ENCODE measurements at regions not wholly inside any gene's neighbourhood (a gene's known extent, or its start where the extent isn't known, plus 50 kb on each side); places are given as distances from the start of the nearest gene placed in this dataset.

DNA sequence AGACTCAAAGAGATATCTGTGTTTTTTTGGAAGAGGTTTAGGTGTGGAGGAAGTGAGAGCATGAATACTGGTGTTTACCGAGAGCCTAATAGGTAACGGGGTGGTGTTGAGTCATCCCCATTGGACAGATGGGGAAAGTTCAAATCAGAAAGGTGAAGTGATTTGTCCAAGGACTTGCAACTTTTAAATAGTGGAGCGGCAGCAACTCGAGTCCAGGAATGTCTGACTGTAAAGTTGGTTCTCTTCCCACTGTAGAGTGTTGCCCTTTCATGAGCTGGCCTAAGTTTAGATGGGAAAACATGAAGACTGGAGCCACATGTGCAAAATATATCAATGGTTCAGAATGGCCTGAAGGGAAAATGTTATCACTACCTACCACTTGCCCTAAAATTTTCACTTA, 125.7 kb downstream of the LYPLAL1 start:
- no peak for DNase-seq
- Histone ChIP-seq H3K36me3 (ENCODE audit: low read depth) (no peaks in the 10 kb centered on the region), H3K27me3 (ENCODE audit: insufficient read depth, low read depth) (no peaks in the 10 kb centered on the region), H3F3A (ENCODE audit: insufficient read depth, low read depth) (no peaks in the 10 kb centered on the region), H3K4me3 (no peak overlapping the region), H3K79me2 (ENCODE audit: low read depth) (no peaks in the 10 kb centered on the region), H3K27ac (no peak overlapping the region), H3K4me1 (replicated peaks; ENCODE audit: insufficient read depth) (no peaks in the 10 kb centered on the region), H3K9me3 (ENCODE audit: insufficient read depth, low read depth) (no peaks in the 10 kb centered on the region), H2AFZ (no peak overlapping the region), H4K20me1 (ENCODE audit: insufficient read depth) (no peaks in the 10 kb centered on the region), H3K4me2 (no peak overlapping the region), H3K9me2 (ENCODE audit: insufficient read depth) (no peaks in the 10 kb centered on the region)
- no TSS peak for BruUV-seq (replicated peaks)
- POLR2A ChIA-PET (ENCODE audit: unreplicated experiment) = no interaction called here
- no peak for TF ChIP-seq EZH2 (IDR thresholded peaks at IDR 0.05; ENCODE audit: low read depth)
- TF ChIP-seq, protein P1, sequence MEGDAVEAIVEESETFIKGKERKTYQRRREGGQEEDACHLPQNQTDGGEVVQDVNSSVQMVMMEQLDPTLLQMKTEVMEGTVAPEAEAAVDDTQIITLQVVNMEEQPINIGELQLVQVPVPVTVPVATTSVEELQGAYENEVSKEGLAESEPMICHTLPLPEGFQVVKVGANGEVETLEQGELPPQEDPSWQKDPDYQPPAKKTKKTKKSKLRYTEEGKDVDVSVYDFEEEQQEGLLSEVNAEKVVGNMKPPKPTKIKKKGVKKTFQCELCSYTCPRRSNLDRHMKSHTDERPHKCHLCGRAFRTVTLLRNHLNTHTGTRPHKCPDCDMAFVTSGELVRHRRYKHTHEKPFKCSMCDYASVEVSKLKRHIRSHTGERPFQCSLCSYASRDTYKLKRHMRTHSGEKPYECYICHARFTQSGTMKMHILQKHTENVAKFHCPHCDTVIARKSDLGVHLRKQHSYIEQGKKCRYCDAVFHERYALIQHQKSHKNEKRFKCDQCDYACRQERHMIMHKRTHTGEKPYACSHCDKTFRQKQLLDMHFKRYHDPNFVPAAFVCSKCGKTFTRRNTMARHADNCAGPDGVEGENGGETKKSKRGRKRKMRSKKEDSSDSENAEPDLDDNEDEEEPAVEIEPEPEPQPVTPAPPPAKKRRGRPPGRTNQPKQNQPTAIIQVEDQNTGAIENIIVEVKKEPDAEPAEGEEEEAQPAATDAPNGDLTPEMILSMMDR (conservative IDR thresholded peaks at IDR 0.05) = no peak
- CTCF ChIA-PET = no interaction called here
- intact Hi-C loops (cut with micrococcal nuclease; ENCODE audit: unreplicated experiment) = no loop called here

DNA sequence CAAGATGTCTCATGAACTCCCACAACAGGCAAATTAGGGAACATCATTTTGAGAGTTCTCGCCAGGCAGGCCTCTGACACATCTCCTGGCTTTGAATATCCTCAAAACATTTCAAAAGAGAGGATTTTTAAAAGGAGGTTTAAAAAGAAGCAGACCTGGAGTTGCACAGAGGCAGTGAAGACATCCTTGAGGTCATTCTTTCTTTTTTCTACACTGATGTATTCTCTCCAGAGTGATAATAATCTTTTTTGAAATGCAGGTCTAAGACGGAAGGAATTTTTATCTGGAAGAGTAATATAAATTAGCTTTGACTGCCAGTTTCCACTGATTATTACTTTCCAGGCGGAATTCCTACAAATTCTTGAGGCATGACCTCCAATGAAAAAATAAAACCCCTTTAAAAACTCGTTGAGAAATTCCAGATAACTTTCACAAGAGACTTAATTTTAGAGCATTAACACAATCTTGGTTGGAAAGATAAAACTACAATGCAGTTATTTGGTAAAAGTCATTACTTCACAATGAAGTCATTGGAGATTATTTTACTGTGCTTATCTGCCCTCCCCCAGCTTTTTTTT, 125.0 kb downstream of the LYPLAL1 start:
- H3K4me3 ChIP-seq = no peak overlapping the region
- no peaks in the 10 kb centered on the region for H4K20me1 ChIP-seq (ENCODE audit: insufficient read depth)
- H3K27me3 ChIP-seq (ENCODE audit: insufficient read depth, low read depth) = no peaks in the 10 kb centered on the region
- ChIA-PET POLR2A (ENCODE audit: unreplicated experiment) (no interaction called here), CTCF (interaction anchor here (0.6 kb wide), 1 partner anchor 72 kb away, joined by 5 read pairs; no protein-coding TSS in a partner anchor)
- no peaks in the 10 kb centered on the region for H3K36me3 ChIP-seq (ENCODE audit: low read depth)
- no peak overlapping the region for H2AFZ ChIP-seq
- H3K4me1 ChIP-seq (replicated peaks; ENCODE audit: insufficient read depth) = no peaks in the 10 kb centered on the region
- H3K9me2 ChIP-seq (ENCODE audit: insufficient read depth) = no peaks in the 10 kb centered on the region
- H3K79me2 ChIP-seq (ENCODE audit: low read depth) = no peaks in the 10 kb centered on the region
- no peaks in the 10 kb centered on the region for H3K9me3 ChIP-seq (ENCODE audit: insufficient read depth, low read depth)
- TF ChIP-seq, protein P1 (conservative IDR thresholded peaks at IDR 0.05) = no peak
- no peak for TF ChIP-seq EZH2 (IDR thresholded peaks at IDR 0.05; ENCODE audit: low read depth)
- no peak overlapping the region for H3K4me2 ChIP-seq
- no peak for DNase-seq
- BruUV-seq (replicated peaks) = no TSS peak
- no peak overlapping the region for H3K27ac ChIP-seq
- intact Hi-C loops (cut with micrococcal nuclease; ENCODE audit: unreplicated experiment) = no loop called here
- H3F3A ChIP-seq (ENCODE audit: insufficient read depth, low read depth) = no peaks in the 10 kb centered on the region

DNA sequence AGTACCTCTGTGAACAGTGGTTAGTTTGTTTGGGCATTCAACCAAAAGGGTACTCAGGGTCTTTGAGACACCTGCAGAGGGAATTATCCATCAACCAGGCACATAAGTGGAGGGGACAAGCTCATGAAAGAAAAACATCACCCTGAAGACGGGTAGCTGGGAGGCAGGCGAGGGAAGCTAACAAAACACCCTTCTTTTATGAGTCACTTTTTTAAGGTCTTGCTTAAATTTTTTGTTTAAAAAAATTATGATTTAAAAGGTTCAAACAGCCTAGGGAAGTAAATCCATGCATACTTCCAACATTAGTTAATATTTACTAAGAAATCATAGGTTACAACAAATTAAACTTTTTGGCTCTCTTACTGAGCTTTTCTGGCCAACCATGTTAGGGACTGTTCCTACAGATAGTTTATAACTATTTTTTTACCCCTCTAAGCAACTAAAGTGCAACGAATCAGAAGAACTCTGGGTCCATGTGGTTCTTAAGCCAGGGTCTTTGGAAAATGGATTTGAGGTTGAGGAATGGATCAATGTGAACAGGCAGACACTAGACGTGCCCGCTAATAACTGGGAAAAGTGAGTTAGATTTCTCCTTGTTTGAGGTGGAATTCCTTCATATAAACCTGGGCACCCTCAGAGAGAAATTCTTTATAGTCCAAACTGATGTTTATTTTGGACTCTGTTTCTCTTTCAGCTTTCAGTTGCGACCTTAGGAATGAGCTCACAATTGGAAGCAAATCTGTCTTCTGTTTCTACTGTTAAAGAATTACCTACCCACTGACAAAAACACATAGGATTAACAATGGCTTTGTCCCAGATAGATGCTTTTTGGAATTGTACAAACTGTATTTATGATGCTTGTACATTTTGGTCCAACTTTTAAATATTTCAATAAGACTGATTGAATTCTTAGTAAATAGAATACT, 123.0 kb downstream of the LYPLAL1 start:
- Histone ChIP-seq H2AFZ (no peak overlapping the region), H3K79me2 (ENCODE audit: low read depth) (no peaks in the 10 kb centered on the region), H3K27ac (no peak overlapping the region), H3K4me3 (no peak overlapping the region), H3K27me3 (ENCODE audit: insufficient read depth, low read depth) (no peaks in the 10 kb centered on the region), H4K20me1 (ENCODE audit: insufficient read depth) (no peaks in the 10 kb centered on the region), H3K4me1 (replicated peaks; ENCODE audit: insufficient read depth) (no peaks in the 10 kb centered on the region), H3F3A (ENCODE audit: insufficient read depth, low read depth) (no peaks in the 10 kb centered on the region), H3K9me2 (ENCODE audit: insufficient read depth) (no peaks in the 10 kb centered on the region), H3K4me2 (no peak overlapping the region), H3K9me3 (ENCODE audit: insufficient read depth, low read depth) (no peaks in the 10 kb centered on the region), H3K36me3 (ENCODE audit: low read depth) (no peaks in the 10 kb centered on the region)
- POLR2A ChIA-PET (ENCODE audit: unreplicated experiment) = interaction anchor here (0.7 kb wide), 1 partner anchor 919 kb away, joined by 5 read pairs; no protein-coding TSS in a partner anchor
- CTCF ChIA-PET = no interaction called here
- no TSS peak for BruUV-seq (replicated peaks)
- DNase-seq = no peak
- intact Hi-C loops (cut with micrococcal nuclease; ENCODE audit: unreplicated experiment) = no loop called here
- TF ChIP-seq, protein P1 (conservative IDR thresholded peaks at IDR 0.05) = no peak
- TF ChIP-seq EZH2 (IDR thresholded peaks at IDR 0.05; ENCODE audit: low read depth) = no peak
